ENCODE measurements at regions not wholly inside any gene's neighbourhood (a gene's known extent, or its start where the extent isn't known, plus 50 kb on each side); places are given as distances from the start of the nearest gene placed in this dataset.

GRCh38 chr9:82216435-82216834 lies 227.9 kb downstream of the SPATA31D1 start:
- H2AFZ ChIP-seq (ENCODE audit: low read depth, low read length): no peak overlapping the region
- no peak overlapping the region for H3K27ac ChIP-seq (ENCODE audit: extremely low read depth, low read depth, low read length)
- ChIA-PET CTCF (ENCODE audit: low intra/inter-chr PET ratio) (no interaction called here), POLR2A (no interaction called here)
- no peaks in the 10 kb centered on the region for H3K4me1 ChIP-seq (replicated peaks in 1 of 2; ENCODE audit: control insufficient read depth in 2 of 2, insufficient read depth in 2 of 2, low read length in 2 of 2)
- H3K4me2 ChIP-seq (ENCODE audit: insufficient read depth, low read length): no peak overlapping the region
- no peaks in the 10 kb centered on the region for H4K20me1 ChIP-seq (replicated peaks; ENCODE audit: control insufficient read depth, insufficient read depth, low read length)
- 0% methylated on average over 5 of the region's 5 CpGs for WGBS (ENCODE audit: insufficient coverage, low coverage, missing lambda C conversion rate)
- intact Hi-C loops (cut with micrococcal nuclease) (no loop called here), in situ Hi-C loops (cut with MboI) (no loop called here)
- BruUV-seq (replicated peaks): no TSS peak
- ATAC-seq: no peak
- H3K27me3 ChIP-seq (ENCODE audit: control insufficient read depth in 2 of 2, insufficient read depth in 2 of 2, low read length in 2 of 2): no peaks in the 10 kb centered on the region
- TF ChIP-seq RFX1 (IDR thresholded peaks at IDR 0.05) (no peak), TGIF2 (CRISPR knock-in tag; IDR thresholded peaks at IDR 0.05) (no peak), JUNB (CRISPR knock-in tag; conservative IDR thresholded peaks at IDR 0.05) (no peak), CBX8 (IDR thresholded peaks at IDR 0.05; ENCODE audit: borderline replicate concordance, extremely low read depth, low read depth, low read length, poor library complexity, severe bottlenecking) (no peak), HES1 (IDR thresholded peaks at IDR 0.05; ENCODE audit: low read depth) (no peak), HDAC3 (IDR thresholded peaks at IDR 0.05; ENCODE audit: borderline replicate concordance, partially characterized antibody) (no peak)
- H3K36me3 ChIP-seq (ENCODE audit: control insufficient read depth, insufficient read depth, low read length): no peaks in the 10 kb centered on the region
- no peaks in the 10 kb centered on the region for H3K79me2 ChIP-seq (ENCODE audit: control insufficient read depth, insufficient read depth, low read length)
- no peak for DNase-seq (ENCODE audit: extremely low read depth in 1 of 4, low spot score in 3 of 4)
- no peaks in the 10 kb centered on the region for H3K9me1 ChIP-seq (ENCODE audit: control insufficient read depth, insufficient read depth, low read length)
- no peak overlapping the region for H3K9ac ChIP-seq (ENCODE audit: insufficient read depth in 1 of 2, low read depth in 2 of 2, low read length in 2 of 2)
- H3K9me3 ChIP-seq (replicated peaks; ENCODE audit: control insufficient read depth, insufficient read depth, low read depth, low read length): no peaks in the 10 kb centered on the region
- FAIRE-seq: no peak
- H3K4me3 ChIP-seq: no peak overlapping the region

GRCh38 chr9:82223442-82223841 lies 234.9 kb downstream of the SPATA31D1 start:
- no peaks in the 10 kb centered on the region for H3K36me3 ChIP-seq (ENCODE audit: control insufficient read depth, insufficient read depth, low read length)
- no peaks in the 10 kb centered on the region for H4K20me1 ChIP-seq (replicated peaks; ENCODE audit: control insufficient read depth, insufficient read depth, low read length)
- POLR2A ChIA-PET: no interaction called here
- H3K79me2 ChIP-seq (ENCODE audit: control insufficient read depth, insufficient read depth, low read length): no peaks in the 10 kb centered on the region
- 0% methylated on average over 3 of the region's 3 CpGs for WGBS (ENCODE audit: insufficient coverage, low coverage, missing lambda C conversion rate)
- H3K9me1 ChIP-seq (ENCODE audit: control insufficient read depth, insufficient read depth, low read length): no peaks in the 10 kb centered on the region
- in situ Hi-C loops (cut with MboI): no loop called here
- no peaks in the 10 kb centered on the region for H3K4me1 ChIP-seq (replicated peaks in 1 of 2; ENCODE audit: control insufficient read depth in 2 of 2, insufficient read depth in 2 of 2, low read length in 2 of 2)
- DNase-seq (ENCODE audit: extremely low read depth in 1 of 4, low spot score in 3 of 4): no peak
- intact Hi-C loops (cut with micrococcal nuclease): no loop called here
- H3K4me2 ChIP-seq (ENCODE audit: insufficient read depth, low read length): no peak overlapping the region
- H3K27ac ChIP-seq (ENCODE audit: extremely low read depth, low read depth, low read length): no peak overlapping the region
- no peaks in the 10 kb centered on the region for H3K9me3 ChIP-seq (replicated peaks; ENCODE audit: control insufficient read depth, insufficient read depth, low read depth, low read length)
- CTCF ChIA-PET (ENCODE audit: low intra/inter-chr PET ratio): no interaction called here
- H3K4me3 ChIP-seq: no peak overlapping the region
- BruUV-seq (replicated peaks): no TSS peak
- no peak for ATAC-seq
- H3K9ac ChIP-seq (ENCODE audit: insufficient read depth in 1 of 2, low read depth in 2 of 2, low read length in 2 of 2): no peak overlapping the region
- FAIRE-seq: no peak
- H3K27me3 ChIP-seq (ENCODE audit: control insufficient read depth in 2 of 2, insufficient read depth in 2 of 2, low read length in 2 of 2): no peaks in the 10 kb centered on the region
- H2AFZ ChIP-seq (ENCODE audit: low read depth, low read length): no peak overlapping the region
- TF ChIP-seq TCF3 (CRISPR knock-in tag; IDR thresholded peaks at IDR 0.05): no peak
- TF ChIP-seq CBFB (CRISPR knock-in tag; IDR thresholded peaks at IDR 0.05): no peak
- no peak for TF ChIP-seq TCF7L2 (IDR thresholded peaks at IDR 0.05; ENCODE audit: low read depth, low read length)
- TF ChIP-seq KAT8 (IDR thresholded peaks at IDR 0.05; ENCODE audit: low read depth): no peak
- TF ChIP-seq COPS2 (conservative IDR thresholded peaks at IDR 0.05): no peak
- no peak for TF ChIP-seq ZNF174 (CRISPR knock-in tag; IDR thresholded peaks at IDR 0.05)
- TF ChIP-seq ZNF3 (CRISPR knock-in tag; IDR thresholded peaks at IDR 0.05): no peak
- TF ChIP-seq HIVEP1 (CRISPR knock-in tag; IDR thresholded peaks at IDR 0.05): no peak
- no peak for TF ChIP-seq ETV1 (tag; conservative IDR thresholded peaks at IDR 0.05; ENCODE audit: low read depth)
- no peak for TF ChIP-seq ZNF639 (CRISPR knock-in tag; conservative IDR thresholded peaks at IDR 0.05 in 1 of 2, IDR thresholded peaks at IDR 0.05 in 1 of 2)
- no peak for TF ChIP-seq CBX5 (IDR thresholded peaks at IDR 0.05; ENCODE audit: borderline replicate concordance, low read depth)
- TF ChIP-seq DPF2 (IDR thresholded peaks at IDR 0.05): no peak

Measured in K562 (cell line).